ENCODE measurements at regions not wholly inside any gene's neighbourhood (a gene's known extent, or its start where the extent isn't known, plus 50 kb on each side); places are given as distances from the start of the nearest gene placed in this dataset.

DNA sequence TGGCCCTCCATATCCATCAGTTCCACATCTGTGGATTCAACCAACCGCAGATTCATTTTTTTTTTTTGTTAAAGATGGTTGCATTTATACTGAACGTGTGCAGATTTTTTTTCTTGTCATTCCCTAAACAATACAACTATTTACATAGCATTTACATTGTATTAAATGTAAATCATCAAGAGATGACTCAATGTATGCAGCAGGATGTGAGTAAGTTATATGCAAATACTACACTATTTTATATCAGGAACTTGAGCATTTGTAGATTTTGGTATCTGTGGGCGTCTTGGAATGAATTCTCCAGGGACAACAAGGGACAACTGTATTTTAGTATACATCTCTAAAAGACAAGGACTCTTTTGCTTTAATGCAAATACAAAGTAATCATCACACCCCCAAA, 299.2 kb upstream of the ZNF608 start:
- intact Hi-C loops (cut with micrococcal nuclease) = no loop called here

DNA sequence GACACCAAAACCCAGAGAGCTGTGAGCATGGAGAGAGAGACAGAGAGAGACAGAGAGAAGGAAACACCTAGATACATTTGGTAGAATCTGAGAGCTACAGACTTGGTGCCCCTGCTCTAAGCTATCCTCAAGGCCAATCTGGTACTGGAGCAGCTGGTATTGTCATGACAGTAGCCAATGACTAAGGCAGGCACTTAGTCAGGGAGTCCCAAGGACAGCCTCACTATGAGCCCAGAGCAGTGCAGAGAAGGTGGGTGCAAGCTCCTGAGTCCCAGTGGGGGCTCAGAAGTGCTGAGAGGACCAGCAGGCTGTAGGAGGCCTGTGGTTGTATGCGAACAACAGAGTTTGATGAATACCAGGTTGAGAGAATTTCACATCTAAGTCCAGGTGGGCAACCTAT, 300.4 kb upstream of the ZNF608 start:
- Histone ChIP-seq H3K9me3 (ENCODE audit: control insufficient read depth, insufficient read depth, low read length) (no peaks in the 10 kb centered on the region), H3K4me1 (ENCODE audit: control insufficient read depth, insufficient read depth, low read length) (no peaks in the 10 kb centered on the region), H3K27me3 (ENCODE audit: control insufficient read depth, insufficient read depth, low read length) (no peaks in the 10 kb centered on the region), H3K36me3 (ENCODE audit: control insufficient read depth, insufficient read depth, low read length) (no peaks in the 10 kb centered on the region), H3K27ac (ENCODE audit: low read length) (no peak overlapping the region), H3K4me3 (ENCODE audit: low read length) (no peak overlapping the region)
- TF ChIP-seq, protein P1, sequence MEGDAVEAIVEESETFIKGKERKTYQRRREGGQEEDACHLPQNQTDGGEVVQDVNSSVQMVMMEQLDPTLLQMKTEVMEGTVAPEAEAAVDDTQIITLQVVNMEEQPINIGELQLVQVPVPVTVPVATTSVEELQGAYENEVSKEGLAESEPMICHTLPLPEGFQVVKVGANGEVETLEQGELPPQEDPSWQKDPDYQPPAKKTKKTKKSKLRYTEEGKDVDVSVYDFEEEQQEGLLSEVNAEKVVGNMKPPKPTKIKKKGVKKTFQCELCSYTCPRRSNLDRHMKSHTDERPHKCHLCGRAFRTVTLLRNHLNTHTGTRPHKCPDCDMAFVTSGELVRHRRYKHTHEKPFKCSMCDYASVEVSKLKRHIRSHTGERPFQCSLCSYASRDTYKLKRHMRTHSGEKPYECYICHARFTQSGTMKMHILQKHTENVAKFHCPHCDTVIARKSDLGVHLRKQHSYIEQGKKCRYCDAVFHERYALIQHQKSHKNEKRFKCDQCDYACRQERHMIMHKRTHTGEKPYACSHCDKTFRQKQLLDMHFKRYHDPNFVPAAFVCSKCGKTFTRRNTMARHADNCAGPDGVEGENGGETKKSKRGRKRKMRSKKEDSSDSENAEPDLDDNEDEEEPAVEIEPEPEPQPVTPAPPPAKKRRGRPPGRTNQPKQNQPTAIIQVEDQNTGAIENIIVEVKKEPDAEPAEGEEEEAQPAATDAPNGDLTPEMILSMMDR (IDR thresholded peaks at IDR 0.05) = no peak
- ATAC-seq (no peak), DNase-seq (no peak)
- WGBS (ENCODE audit: insufficient coverage) = 95% methylated on average over 1 of the region's 1 CpG
- no peak overlapping the region for H3K4me3 Mint-ChIP-seq
- no peaks in the 10 kb centered on the region for H3K36me3 Mint-ChIP-seq
- intact Hi-C loops (cut with micrococcal nuclease) = no loop called here
- peaks cover 13 to 38% of the 10 kb centered on the region in 2 donors for H3K27me3 Mint-ChIP-seq (ENCODE audit: low read depth in 2 of 2)
- H3K4me1 Mint-ChIP-seq = no peaks in the 10 kb centered on the region
- H3K9me3 Mint-ChIP-seq = no peaks in the 10 kb centered on the region
- H3K27ac Mint-ChIP-seq = no peak overlapping the region

More for the DNA sequence above, 299.2 kb upstream of the ZNF608 start:
- Mint-ChIP-seq H3K27ac (no peak overlapping the region), H3K9me3 (no peaks in the 10 kb centered on the region), H3K4me3 (no peak overlapping the region), H3K36me3 (no peaks in the 10 kb centered on the region), H3K4me1 (no peaks in the 10 kb centered on the region), H3K27me3 (ENCODE audit: low read depth in 2 of 2) (peaks cover 13 to 41% of the 10 kb centered on the region in 2 donors)
- Histone ChIP-seq H3K27ac (ENCODE audit: low read length) (no peak overlapping the region), H3K9me3 (ENCODE audit: control insufficient read depth, insufficient read depth, low read length) (no peaks in the 10 kb centered on the region), H3K4me1 (ENCODE audit: control insufficient read depth, insufficient read depth, low read length) (no peaks in the 10 kb centered on the region), H3K27me3 (ENCODE audit: control insufficient read depth, insufficient read depth, low read length) (no peaks in the 10 kb centered on the region), H3K4me3 (ENCODE audit: low read length) (no peak overlapping the region), H3K36me3 (ENCODE audit: control insufficient read depth, insufficient read depth, low read length) (no peaks in the 10 kb centered on the region)
- DNase-seq (no peak), ATAC-seq (no peak)
- TF ChIP-seq, protein P1 (IDR thresholded peaks at IDR 0.05) = no peak
- WGBS (ENCODE audit: insufficient coverage) = no CpG with 5 or more reads among the region's 3 CpGs

DNA sequence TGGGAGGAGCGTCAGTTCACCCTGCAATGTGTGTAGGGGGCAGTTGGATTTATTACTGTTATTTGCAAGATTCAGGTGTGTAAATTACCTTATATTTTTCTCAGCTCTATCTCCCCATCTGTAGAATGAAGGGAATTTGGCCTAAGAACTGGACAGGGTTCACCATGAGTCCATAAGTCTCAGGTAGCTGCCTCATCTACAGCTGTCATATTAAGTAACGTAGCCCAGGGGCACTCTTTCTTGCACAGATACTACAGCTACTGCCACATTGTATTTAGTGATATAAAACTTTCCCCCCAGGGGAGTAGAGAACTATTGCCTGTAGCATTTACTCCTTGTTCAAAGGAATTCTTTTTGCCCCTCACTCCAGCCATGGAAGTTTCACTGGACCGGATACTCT, 301.4 kb upstream of the ZNF608 start:
- no peaks in the 10 kb centered on the region for H3K9me3 ChIP-seq (ENCODE audit: control insufficient read depth, insufficient read depth, low read length)
- Mint-ChIP-seq H3K9me3 (no peaks in the 10 kb centered on the region), H3K36me3 (no peaks in the 10 kb centered on the region), H3K4me1 (no peaks in the 10 kb centered on the region), H3K4me3 (no peak overlapping the region), H3K27ac (no peak overlapping the region), H3K27me3 (ENCODE audit: low read depth in 2 of 2) (peaks cover 13 to 28% of the 10 kb centered on the region in 2 donors)
- no peaks in the 10 kb centered on the region for H3K4me1 ChIP-seq (ENCODE audit: control insufficient read depth, insufficient read depth, low read length)
- H3K27ac ChIP-seq (ENCODE audit: low read length) = no peak overlapping the region
- 100% methylated on average over 1 of the region's 3 CpGs for WGBS (ENCODE audit: insufficient coverage)
- H3K4me3 ChIP-seq (ENCODE audit: low read length) = no peak overlapping the region
- no peaks in the 10 kb centered on the region for H3K27me3 ChIP-seq (ENCODE audit: control insufficient read depth, insufficient read depth, low read length)
- ATAC-seq (no peak), DNase-seq (no peak)
- TF ChIP-seq, protein P1 (IDR thresholded peaks at IDR 0.05) = no peak
- intact Hi-C loops (cut with micrococcal nuclease) = no loop called here
- no peaks in the 10 kb centered on the region for H3K36me3 ChIP-seq (ENCODE audit: control insufficient read depth, insufficient read depth, low read length)

Measured in natural killer cell (primary cell).